ENCODE measurements at regions not wholly inside any gene's neighbourhood (a gene's known extent, or its start where the extent isn't known, plus 50 kb on each side); places are given as distances from the start of the nearest gene placed in this dataset.

- no peak for TF ChIP-seq CTCF (IDR thresholded peaks at IDR 0.05; ENCODE audit: insufficient read depth, low read depth, low read length, missing control alignments)
- no peak overlapping the region for H3K4me3 ChIP-seq (ENCODE audit: low read length)
- no peak for DNase-seq (ENCODE audit: low read depth)
Observed at GRCh38 chr9:126153382-126153781, 173.2 kb upstream of the MVB12B start.

GRCh38 chr9:126154182-126154827 lies 172.3 kb upstream of the MVB12B start:
- no peak for TF ChIP-seq CTCF (IDR thresholded peaks at IDR 0.05; ENCODE audit: insufficient read depth, low read depth, low read length, missing control alignments)
- DNase-seq (ENCODE audit: low read depth) = no peak
- no peak overlapping the region for H3K4me3 ChIP-seq (ENCODE audit: low read length)

- H3K4me3 ChIP-seq (ENCODE audit: low read length) = no peak overlapping the region
- DNase-seq (ENCODE audit: low read depth) = no peak
- TF ChIP-seq CTCF (IDR thresholded peaks at IDR 0.05; ENCODE audit: insufficient read depth, low read depth, low read length, missing control alignments) = no peak
Observed at GRCh38 chr9:126154869-126155268, 171.8 kb upstream of the MVB12B start.

GRCh38 chr9:126155756-126156664 lies 170.6 kb upstream of the MVB12B start:
- TF ChIP-seq CTCF (IDR thresholded peaks at IDR 0.05; ENCODE audit: insufficient read depth, low read depth, low read length, missing control alignments) = no peak
- no peak for DNase-seq (ENCODE audit: low read depth)
- H3K4me3 ChIP-seq (ENCODE audit: low read length) = no peak overlapping the region

- DNase-seq (ENCODE audit: low read depth) = no peak
- H3K4me3 ChIP-seq (ENCODE audit: low read length) = no peak overlapping the region
- no peak for TF ChIP-seq CTCF (IDR thresholded peaks at IDR 0.05; ENCODE audit: insufficient read depth, low read depth, low read length, missing control alignments)
Observed at GRCh38 chr9:126156898-126157297, 169.7 kb upstream of the MVB12B start.

- no peak for TF ChIP-seq CTCF (IDR thresholded peaks at IDR 0.05; ENCODE audit: insufficient read depth, low read depth, low read length, missing control alignments)
- no peak overlapping the region for H3K4me3 ChIP-seq (ENCODE audit: low read length)
- no peak for DNase-seq (ENCODE audit: low read depth)
Observed at GRCh38 chr9:126157423-126157822, 169.2 kb upstream of the MVB12B start.

Data from epithelial cell of esophagus (primary cell).